GM18907 (cell line): ENCODE measurements at regions not wholly inside any gene's neighbourhood (a gene's known extent, or its start where the extent isn't known, plus 50 kb on each side); places are given as distances from the start of the nearest gene placed in this dataset.
"Not testable (repeated sequence)": the region's sequence is repeated elsewhere in the genome, so short reads cannot be mapped to it uniquely, and the experiment has no call there.

ENCODE experiments used
- ATAC-seq: cut with Tn5 transposase; IDR thresholded peaks from one replicate; pipeline ENCODE4 v1.9.1; 2021; ENCODE audit warnings: mild to moderate bottlenecking, moderate library complexity; ENCODE audit not compliant: unreplicated experiment

- no peak for ATAC-seq
These were observed 699.0 kb upstream of the LUZP2 start for GRCh38 chr11:23797624-23798419.

DNA sequence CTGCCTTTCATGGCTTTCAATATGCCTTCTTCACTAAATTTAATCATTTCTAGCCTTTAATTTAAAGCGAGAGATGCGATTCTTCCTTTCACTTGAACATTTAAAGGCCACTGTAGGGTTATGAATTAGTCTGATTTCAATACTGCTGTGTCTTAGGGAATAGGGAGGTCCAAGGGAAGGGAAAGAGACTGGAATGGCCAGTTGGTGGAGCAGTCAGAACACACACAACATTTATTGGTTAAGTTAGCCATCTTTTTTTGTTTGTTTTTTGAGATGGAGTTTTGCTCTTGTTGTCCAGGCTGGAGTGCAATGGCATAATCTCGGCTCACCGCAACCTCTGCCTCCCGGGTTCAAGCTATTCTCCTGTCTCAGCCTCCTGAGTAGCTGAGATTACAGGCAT, 662.5 kb upstream of the LUZP2 start:
- ATAC-seq, result not testable (repeated sequence)

DNA sequence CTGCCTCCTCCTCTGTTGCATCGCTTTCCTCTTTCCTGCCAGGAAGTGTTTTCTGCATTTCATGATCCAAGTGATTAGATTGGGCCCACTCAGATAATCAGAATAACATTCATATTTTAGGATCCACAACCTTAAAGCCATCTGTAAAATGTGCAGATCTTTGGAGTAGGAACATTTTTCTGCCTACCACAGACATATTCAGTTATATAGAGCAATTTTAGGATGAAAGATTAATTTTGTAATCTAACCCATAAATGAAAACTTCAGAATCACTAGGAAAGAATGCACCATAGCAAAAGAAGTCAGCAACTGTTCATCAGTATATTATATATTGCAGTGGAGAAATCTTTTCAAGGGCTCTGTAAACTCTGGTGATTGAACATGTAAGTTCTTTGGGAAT, 659.9 kb upstream of the LUZP2 start:
- no peak for ATAC-seq

DNA sequence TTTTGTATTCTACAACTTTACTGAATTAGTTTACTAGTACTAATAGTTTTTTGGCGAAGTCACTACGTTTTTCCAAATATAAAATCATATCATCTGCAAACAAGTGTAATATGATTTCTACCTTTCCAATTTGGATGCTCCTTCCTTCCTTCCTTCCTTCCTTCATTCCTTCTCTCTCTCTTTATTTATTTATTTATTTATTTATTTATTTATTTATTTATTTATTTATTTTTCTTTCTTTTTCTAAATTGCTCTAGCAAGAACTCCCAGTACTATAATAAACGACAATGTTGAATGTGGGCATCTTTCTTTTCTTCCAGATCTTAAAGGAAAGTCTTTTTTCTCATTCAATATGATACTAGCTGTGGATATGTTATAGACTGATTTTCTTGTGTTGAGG, 656.0 kb upstream of the LUZP2 start:
- ATAC-seq, result no peak

GRCh38 chr11:23846902-23847422, 649.9 kb upstream of the LUZP2 start:
- ATAC-seq, result no peak

DNA sequence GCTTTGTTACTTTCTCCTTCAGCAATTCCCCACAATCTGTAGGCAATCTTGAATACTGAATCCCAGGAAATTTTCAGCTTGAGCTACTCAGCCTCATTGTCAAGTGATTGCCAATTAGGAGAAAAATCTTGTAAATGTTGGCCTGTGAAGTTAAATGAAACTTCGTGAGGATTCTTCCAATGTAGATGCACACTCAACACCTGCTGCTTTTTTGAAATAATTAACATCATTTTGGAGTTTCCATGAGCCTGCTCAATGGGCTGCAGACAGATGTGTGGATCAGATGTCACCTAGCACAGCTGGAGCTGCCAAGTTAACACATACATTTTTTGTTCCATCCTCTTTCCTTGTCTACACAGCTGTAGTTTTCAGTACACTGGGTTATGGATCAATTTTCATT, 645.6 kb upstream of the LUZP2 start:
- ATAC-seq, result no peak

GRCh38 chr11:23856654-23857053, 640.2 kb upstream of the LUZP2 start:
- ATAC-seq, result no peak

- no peak for ATAC-seq
These were observed 637.8 kb upstream of the LUZP2 start for GRCh38 chr11:23859087-23859486.

DNA sequence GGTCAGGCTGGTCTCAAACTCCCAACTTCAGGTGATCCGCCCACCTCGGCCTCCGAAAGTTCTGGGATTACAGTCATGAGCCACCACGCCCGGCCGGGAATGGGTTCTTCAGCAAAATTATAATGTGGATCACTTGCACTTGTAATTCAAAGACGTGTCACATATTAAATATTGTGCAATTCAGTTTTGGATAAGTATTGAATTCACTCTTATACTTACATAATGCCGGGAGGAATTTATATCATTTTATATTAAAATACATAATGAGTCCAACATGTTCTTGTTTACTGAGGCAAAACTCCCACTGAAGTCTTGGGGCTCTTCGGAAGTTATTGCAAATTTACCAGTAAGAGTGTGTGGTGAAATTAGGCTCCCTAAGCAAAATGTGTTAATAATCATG, 635.2 kb upstream of the LUZP2 start:
- ATAC-seq, result no peak

DNA sequence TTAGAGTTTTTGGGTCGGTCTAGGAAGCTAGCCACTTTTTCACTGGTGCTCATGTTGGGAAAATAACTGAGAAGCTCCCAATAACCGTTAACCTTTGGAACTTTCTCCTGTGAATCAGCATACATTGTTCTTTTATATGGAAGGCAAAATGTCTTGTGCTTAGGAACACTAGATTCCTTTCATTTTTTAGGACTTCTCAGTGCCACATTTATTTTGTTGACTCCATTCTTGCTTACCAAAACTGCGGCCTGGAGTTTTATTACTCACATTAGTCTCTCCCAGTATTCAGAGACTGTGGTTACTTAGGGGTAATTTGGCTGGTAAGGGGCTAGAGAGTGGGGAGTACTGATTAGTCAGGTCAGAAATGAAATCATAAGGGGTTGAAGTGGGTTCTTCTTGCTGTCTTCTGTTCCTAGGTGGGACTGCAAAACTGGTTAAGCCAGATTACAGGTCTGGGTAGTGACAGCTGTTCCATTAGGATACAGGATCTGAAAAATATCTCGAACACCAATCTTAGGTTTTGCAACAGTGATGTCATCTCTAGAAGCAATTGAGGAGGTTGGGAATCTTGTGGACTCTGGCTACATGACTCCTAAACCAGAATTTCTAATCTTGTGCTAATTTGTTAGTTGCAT, 631.4 kb upstream of the LUZP2 start:
- ATAC-seq, result no peak

DNA sequence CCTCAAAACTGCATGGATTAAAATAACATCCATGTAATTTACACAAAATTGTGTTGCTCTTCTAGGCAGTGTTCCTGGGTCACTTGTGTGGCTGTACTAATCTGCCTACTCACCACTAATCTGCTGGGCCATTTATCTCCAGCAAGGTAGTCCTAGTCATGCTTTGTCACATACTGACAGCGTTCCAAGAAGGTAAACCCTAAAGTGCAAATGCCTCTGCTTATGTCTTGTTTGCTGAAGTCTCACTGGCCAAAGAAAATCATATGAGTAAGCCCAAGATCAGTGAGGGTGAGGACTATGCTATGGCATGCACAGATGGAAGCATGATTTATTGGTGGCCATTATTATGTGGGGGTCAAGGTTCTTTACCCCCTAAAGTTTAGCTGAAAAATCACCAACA, 630.2 kb upstream of the LUZP2 start:
- no peak for ATAC-seq

DNA sequence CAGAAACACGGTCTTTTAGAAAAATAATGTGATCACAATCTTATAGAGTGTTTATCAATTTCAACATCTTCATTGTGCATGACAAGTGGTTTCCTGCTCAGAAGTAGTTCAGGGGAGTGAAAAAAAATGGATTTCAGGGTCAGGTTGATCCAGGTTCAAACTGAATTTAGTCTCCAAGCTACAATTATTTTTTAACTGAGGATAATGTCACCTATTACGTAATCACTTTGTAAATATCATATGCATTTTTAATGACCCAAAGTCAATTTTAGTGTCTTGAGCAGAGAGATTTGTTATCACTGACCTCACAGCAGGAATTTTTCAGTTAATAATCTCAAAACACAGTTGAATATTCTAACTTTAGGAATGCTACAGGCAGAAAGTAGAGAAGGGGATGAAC, 627.2 kb upstream of the LUZP2 start:
- no peak for ATAC-seq

DNA sequence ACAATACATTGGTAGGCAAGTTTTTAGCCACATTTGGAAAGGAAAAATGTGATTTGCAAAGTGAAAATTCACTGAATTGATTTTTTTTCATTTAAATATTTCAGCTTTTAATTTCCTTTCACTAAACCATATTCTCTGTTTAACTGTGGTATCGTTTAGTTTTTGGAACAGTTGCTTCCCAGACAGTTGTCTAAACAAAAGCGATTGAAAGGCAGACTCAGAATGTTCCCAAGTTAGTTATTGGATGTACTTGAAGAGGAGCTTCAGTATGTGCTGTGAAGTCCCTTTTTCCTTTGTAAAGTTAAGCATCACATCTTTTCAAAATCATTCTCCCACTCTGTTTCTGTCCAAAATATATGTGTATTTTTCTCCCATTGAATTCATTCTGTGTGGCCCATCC, 623.4 kb upstream of the LUZP2 start:
- no peak for ATAC-seq

GRCh38 chr11:23875176-23875850, 621.5 kb upstream of the LUZP2 start:
- ATAC-seq, result no peak

GRCh38 chr11:23883426-23884048, 613.3 kb upstream of the LUZP2 start:
- ATAC-seq, result not testable (repeated sequence)

DNA sequence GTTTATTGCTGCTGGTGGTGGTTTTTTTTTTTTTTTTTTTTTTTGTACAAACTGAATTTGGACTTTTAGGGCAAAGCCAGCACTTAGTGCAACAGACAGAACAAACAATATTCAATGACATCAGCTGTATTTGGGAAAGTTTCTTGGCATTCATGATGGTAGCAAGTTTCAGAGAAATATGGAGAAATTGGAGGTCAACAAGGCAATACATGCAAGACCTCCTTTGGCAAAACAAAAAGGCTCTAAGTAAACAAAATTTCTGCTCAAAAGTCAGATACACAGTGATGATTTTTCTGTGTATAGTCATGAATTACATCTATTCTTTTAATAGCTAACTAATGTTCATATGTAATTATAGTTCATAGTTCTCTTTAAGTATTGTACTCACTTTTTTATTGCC, 612.5 kb upstream of the LUZP2 start:
- ATAC-seq, result no peak

GRCh38 chr11:23885801-23886200, 611.1 kb upstream of the LUZP2 start:
- ATAC-seq, result no peak

- ATAC-seq, result not testable (repeated sequence)
These were observed 609.7 kb upstream of the LUZP2 start for GRCh38 chr11:23887122-23887521.

- ATAC-seq, result no peak
These were observed 603.7 kb upstream of the LUZP2 start for GRCh38 chr11:23893126-23893525.

GRCh38 chr11:23897453-23898286, 599.2 kb upstream of the LUZP2 start:
- ATAC-seq, result no peak
